ENCODE measurements at regions not wholly inside any gene's neighbourhood (a gene's known extent, or its start where the extent isn't known, plus 50 kb on each side); places are given as distances from the start of the nearest gene placed in this dataset.

- Histone ChIP-seq H3K9me3 (ENCODE audit: control insufficient read depth, insufficient read depth, low read depth, low read length) (no peaks in the 10 kb centered on the region), H3K4me1 (ENCODE audit: control insufficient read depth, insufficient read depth, low read length) (no peaks in the 10 kb centered on the region), H3K4me3 (ENCODE audit: low read depth in 2 of 2, low read length in 2 of 2) (no peak overlapping the region), H3K27me3 (ENCODE audit: control insufficient read depth, insufficient read depth, low read length) (peaks cover 2% of the 10 kb centered on the region; the same call in 1 of the 2 replicates), H3K27ac (ENCODE audit: low read length) (no peak overlapping the region), H3K36me3 (ENCODE audit: control insufficient read depth, insufficient read depth, low read length) (no peaks in the 10 kb centered on the region)
- intact Hi-C loops (cut with micrococcal nuclease; ENCODE audit: unreplicated experiment) (no loop called here), in situ Hi-C loops (cut with HindIII; ENCODE audit: low pct_unique_long_range_greater_than_20kb, low sequenced_read_pairs) (no loop called here)
- TF ChIP-seq POLR2AphosphoS5 (IDR thresholded peaks at IDR 0.05; ENCODE audit: low read depth, low read length) (no peak), TCF7L2 (IDR thresholded peaks at IDR 0.05; ENCODE audit: low read depth, low read length) (no peak), SIN3A (IDR thresholded peaks at IDR 0.05; ENCODE audit: borderline replicate concordance, insufficient read depth, low read depth, low read length) (no peak), CTCF (IDR thresholded peaks at IDR 0.05) (no peak)
- TF ChIP-seq, protein P1, sequence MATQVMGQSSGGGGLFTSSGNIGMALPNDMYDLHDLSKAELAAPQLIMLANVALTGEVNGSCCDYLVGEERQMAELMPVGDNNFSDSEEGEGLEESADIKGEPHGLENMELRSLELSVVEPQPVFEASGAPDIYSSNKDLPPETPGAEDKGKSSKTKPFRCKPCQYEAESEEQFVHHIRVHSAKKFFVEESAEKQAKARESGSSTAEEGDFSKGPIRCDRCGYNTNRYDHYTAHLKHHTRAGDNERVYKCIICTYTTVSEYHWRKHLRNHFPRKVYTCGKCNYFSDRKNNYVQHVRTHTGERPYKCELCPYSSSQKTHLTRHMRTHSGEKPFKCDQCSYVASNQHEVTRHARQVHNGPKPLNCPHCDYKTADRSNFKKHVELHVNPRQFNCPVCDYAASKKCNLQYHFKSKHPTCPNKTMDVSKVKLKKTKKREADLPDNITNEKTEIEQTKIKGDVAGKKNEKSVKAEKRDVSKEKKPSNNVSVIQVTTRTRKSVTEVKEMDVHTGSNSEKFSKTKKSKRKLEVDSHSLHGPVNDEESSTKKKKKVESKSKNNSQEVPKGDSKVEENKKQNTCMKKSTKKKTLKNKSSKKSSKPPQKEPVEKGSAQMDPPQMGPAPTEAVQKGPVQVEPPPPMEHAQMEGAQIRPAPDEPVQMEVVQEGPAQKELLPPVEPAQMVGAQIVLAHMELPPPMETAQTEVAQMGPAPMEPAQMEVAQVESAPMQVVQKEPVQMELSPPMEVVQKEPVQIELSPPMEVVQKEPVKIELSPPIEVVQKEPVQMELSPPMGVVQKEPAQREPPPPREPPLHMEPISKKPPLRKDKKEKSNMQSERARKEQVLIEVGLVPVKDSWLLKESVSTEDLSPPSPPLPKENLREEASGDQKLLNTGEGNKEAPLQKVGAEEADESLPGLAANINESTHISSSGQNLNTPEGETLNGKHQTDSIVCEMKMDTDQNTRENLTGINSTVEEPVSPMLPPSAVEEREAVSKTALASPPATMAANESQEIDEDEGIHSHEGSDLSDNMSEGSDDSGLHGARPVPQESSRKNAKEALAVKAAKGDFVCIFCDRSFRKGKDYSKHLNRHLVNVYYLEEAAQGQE (IDR thresholded peaks at IDR 0.05; ENCODE audit: insufficient read depth in 1 of 2, low read depth in 2 of 2, low read length in 1 of 2) = no peak
- DNase-seq (ENCODE audit: low read depth, low spot score) = no peak
- BruUV-seq (replicated peaks) = no TSS peak
- POLR2A ChIA-PET = no interaction called here
- ATAC-seq = no peak
- CTCF ChIA-PET = interaction anchor here (0.6 kb wide), 1 partner anchor 1407 kb away, joined by 3 read pairs; no protein-coding TSS in a partner anchor
These were observed 62.3 kb downstream of the CCDC185 start for GRCh38 chr1:223455470-223455869.

- Histone ChIP-seq H3K36me3 (ENCODE audit: control insufficient read depth, insufficient read depth, low read length) (no peaks in the 10 kb centered on the region), H3K27me3 (ENCODE audit: control insufficient read depth, insufficient read depth, low read length) (peaks cover 2% of the 10 kb centered on the region; the same call in 1 of the 2 replicates), H3K4me3 (ENCODE audit: low read depth in 2 of 2, low read length in 2 of 2) (no peak overlapping the region), H3K4me1 (ENCODE audit: control insufficient read depth, insufficient read depth, low read length) (no peaks in the 10 kb centered on the region), H3K27ac (ENCODE audit: low read length) (no peak overlapping the region), H3K9me3 (ENCODE audit: control insufficient read depth, insufficient read depth, low read depth, low read length) (no peaks in the 10 kb centered on the region)
- ATAC-seq (no peak), DNase-seq (ENCODE audit: low read depth, low spot score) (no peak)
- BruUV-seq (replicated peaks) = no TSS peak
- intact Hi-C loops (cut with micrococcal nuclease; ENCODE audit: unreplicated experiment) = no loop called here
- in situ Hi-C loops (cut with HindIII; ENCODE audit: low pct_unique_long_range_greater_than_20kb, low sequenced_read_pairs) = no loop called here
- CTCF ChIA-PET = no interaction called here
- TF ChIP-seq POLR2AphosphoS5 (IDR thresholded peaks at IDR 0.05; ENCODE audit: low read depth, low read length) = no peak
- no peak for TF ChIP-seq CTCF (IDR thresholded peaks at IDR 0.05)
- TF ChIP-seq, protein P1 (IDR thresholded peaks at IDR 0.05; ENCODE audit: insufficient read depth in 1 of 2, low read depth in 2 of 2, low read length in 1 of 2) = no peak
- no peak for TF ChIP-seq TCF7L2 (IDR thresholded peaks at IDR 0.05; ENCODE audit: low read depth, low read length)
- TF ChIP-seq SIN3A (IDR thresholded peaks at IDR 0.05; ENCODE audit: borderline replicate concordance, insufficient read depth, low read depth, low read length) = no peak
- POLR2A ChIA-PET = no interaction called here
These were observed 63.5 kb downstream of the CCDC185 start for GRCh38 chr1:223456747-223457146.

Measured in Panc1 (cell line).